MCF 10A (cell line): ENCODE measurements at regions not wholly inside any gene's neighbourhood (a gene's known extent, or its start where the extent isn't known, plus 50 kb on each side); places are given as distances from the start of the nearest gene placed in this dataset.

Experiments used
- BruUV-seq: library from RNA; stranded (reverse); fragments of 400-500 nt; replicated peaks from 2 replicates; lab custom pipeline; 2021; lab: Mats Ljungman, UMichigan
- CTCF ChIA-PET: fragments of 300-600 bp; sonication (Branson Sonifier 250); formaldehyde crosslinking; extraction: SDS; loops from one replicate; lab custom pipeline; 2021; ENCODE audit warnings: antibody characterized with exemption, inconsistent platforms; lab: Yijun Ruan, JAX
- POLR2A ChIA-PET: fragments of 300-600, 350-650 bp; sonication (Branson Sonifier 250); formaldehyde crosslinking; extraction: SDS; loops from one replicate; lab custom pipeline; 2020; ENCODE audit warnings: antibody characterized with exemption, inconsistent platforms; lab: Yijun Ruan, JAX
- DNase-seq: peaks from one replicate; pipeline ENCODE4 v3.0.0-alpha.2; 2018; ENCODE audit not compliant: unreplicated experiment
- H3K27ac Mint-ChIP-seq: one replicate; pipeline ENCODE4 v1.8.0; 2022; ENCODE audit warnings: mild to moderate bottlenecking, low read depth, mixed read lengths; ENCODE audit not compliant: unreplicated experiment
- H3K27me3 Mint-ChIP-seq: one replicate; pipeline ENCODE4 v1.8.0; 2022; ENCODE audit warnings: mixed read lengths; ENCODE audit not compliant: insufficient read depth, unreplicated experiment
- H3K36me3 Mint-ChIP-seq: one replicate; pipeline ENCODE4 v1.8.0; 2022; ENCODE audit warnings: mild to moderate bottlenecking, moderate library complexity, mixed read lengths; ENCODE audit not compliant: insufficient read depth, unreplicated experiment
- H3K4me1 Mint-ChIP-seq: one replicate; pipeline ENCODE4 v1.8.0; 2022; ENCODE audit warnings: mixed read lengths; ENCODE audit not compliant: insufficient read depth, unreplicated experiment
- H3K4me3 Mint-ChIP-seq: one replicate; pipeline ENCODE4 v1.8.0; 2022; ENCODE audit warnings: mild to moderate bottlenecking, moderate library complexity, mixed read lengths; ENCODE audit not compliant: unreplicated experiment
- H3K9me3 Mint-ChIP-seq: one replicate; pipeline ENCODE4 v1.8.0; 2022; ENCODE audit warnings: mixed read lengths; ENCODE audit not compliant: unreplicated experiment
- CTCF ChIP-seq: fragments of 200-600 bp; IDR thresholded peaks from one replicate; pipeline ENCODE4 v1.8.0; 2022; ENCODE audit warnings: antibody characterized with exemption, mild to moderate bottlenecking; ENCODE audit not compliant: unreplicated experiment
- intact Hi-C: fragments of 100-400 bp; cut with micrococcal nuclease; formaldehyde crosslinking; loops from 2 replicates; pipeline ENCODE4 v1.14.1; 2022

GRCh38 chr1:186513526-186513925 is 52.6 kb upstream of the PDC start:
- no TSS peak for BruUV-seq
- H3K36me3 Mint-ChIP-seq = peaks cover 6% of the 10 kb centered on the region
- H3K4me3 Mint-ChIP-seq = no peak overlapping the region
- H3K9me3 Mint-ChIP-seq = peaks cover 21% of the 10 kb centered on the region
- no peaks in the 10 kb centered on the region for H3K4me1 Mint-ChIP-seq
- no peak overlapping the region for H3K27ac Mint-ChIP-seq
- no peaks in the 10 kb centered on the region for H3K27me3 Mint-ChIP-seq
- DNase-seq = no peak
- TF ChIP-seq CTCF = no peak
- ChIA-PET CTCF (interaction anchor here (0.9 to 2.1 kb wide), 2 partner anchors 30 to 31 kb away, joined by 3 to 8 read pairs; no protein-coding TSS in a partner anchor), POLR2A (no interaction called here)
- intact Hi-C loops = no loop called here

- H3K27me3 Mint-ChIP-seq = no peaks in the 10 kb centered on the region
- H3K4me3 Mint-ChIP-seq = no peak overlapping the region
- ChIA-PET CTCF (interaction anchor here (0.6 to 2.1 kb wide), 3 partner anchors 29 to 179 kb away, joined by 3 to 8 read pairs (median 3); no protein-coding TSS in a partner anchor), POLR2A (no interaction called here)
- no peaks in the 10 kb centered on the region for H3K4me1 Mint-ChIP-seq
- peaks cover 21% of the 10 kb centered on the region for H3K9me3 Mint-ChIP-seq
- no peak overlapping the region for H3K27ac Mint-ChIP-seq
- peaks cover 6% of the 10 kb centered on the region for H3K36me3 Mint-ChIP-seq
- no TSS peak for BruUV-seq
- intact Hi-C loops = no loop called here
- TF ChIP-seq CTCF = no peak
- no peak for DNase-seq
Observed at GRCh38 chr1:186512698-186513457, 52.0 kb upstream of the PDC start.

GRCh38 chr1:186511761-186512637 is 51.1 kb upstream of the PDC start:
- POLR2A ChIA-PET = no interaction called here
- BruUV-seq = no TSS peak
- peaks cover 21% of the 10 kb centered on the region for H3K9me3 Mint-ChIP-seq

More at GRCh38 chr1:186511761-186512637, 51.1 kb upstream of the PDC start:
- intact Hi-C loops = no loop called here
- H3K4me1 Mint-ChIP-seq = no peaks in the 10 kb centered on the region
- no peak for DNase-seq
- H3K27me3 Mint-ChIP-seq = no peaks in the 10 kb centered on the region
- H3K4me3 Mint-ChIP-seq = no peak overlapping the region
- peaks cover 6% of the 10 kb centered on the region for H3K36me3 Mint-ChIP-seq
- CTCF ChIA-PET = interaction anchor here (0.6 to 2.1 kb wide), 3 partner anchors 29 to 901 kb away, joined by 3 to 8 read pairs (median 3); no protein-coding TSS in a partner anchor
- H3K27ac Mint-ChIP-seq = no peak overlapping the region
- no peak for TF ChIP-seq CTCF
